IMR-90 (cell line): ENCODE measurements at regions not wholly inside any gene's neighbourhood (a gene's known extent, or its start where the extent isn't known, plus 50 kb on each side); places are given as distances from the start of the nearest gene placed in this dataset.

Source experiments
- ATAC-seq: fragments of 200-7000 bp; cut with Tn5 transposase; 2 replicates; pipeline ENCODE4 v1.9.1; 2020; ENCODE audit warnings: low read depth, mild to moderate bottlenecking, moderate library complexity
- BruUV-seq: library from RNA; stranded (reverse); fragments of 400-500 nt; replicated peaks from 2 replicates; lab custom pipeline; 2021; lab: Mats Ljungman, UMichigan
- CTCF ChIA-PET: fragments of 300-600 bp; formaldehyde crosslinking; extraction: SDS; loops from one replicate; lab custom pipeline; 2021; ENCODE audit warnings: antibody characterized with exemption; lab: Yijun Ruan, JAX
- POLR2A ChIA-PET: fragments of 300-600 bp; sonication (Branson Sonifier 250); formaldehyde crosslinking; loops from one replicate; lab custom pipeline; 2022; ENCODE audit warnings: antibody characterized with exemption; ENCODE audit not compliant: unreplicated experiment; lab: Charles Lee
- DNase-seq: peaks from one replicate; pipeline ENCODE4 v3.0.0; 2013
- H2AFZ ChIP-seq: replicated peaks from 2 replicates; pipeline ENCODE3; 2013; ENCODE audit warnings: low read length, mild to moderate bottlenecking; ENCODE audit not compliant: poor library complexity
- H2AK5ac ChIP-seq: 2 replicates; pipeline ENCODE4 v1.6.1; 2013; ENCODE audit warnings: low read depth, low read length, inconsistent platforms
- H2AK9ac ChIP-seq: replicated peaks from 2 replicates; pipeline ENCODE3; 2013; ENCODE audit warnings: mild to moderate bottlenecking, low read depth, low read length, moderate library complexity; ENCODE audit not compliant: poor library complexity
- H2BK120ac ChIP-seq: 2 replicates; pipeline ENCODE4 v1.6.1; 2013; ENCODE audit warnings: low read depth, low read length, inconsistent platforms
- H2BK15ac ChIP-seq: 3 replicates; pipeline ENCODE4 v1.6.1; 2013; ENCODE audit warnings: low read depth, low read length, inconsistent platforms
- H2BK20ac ChIP-seq: 2 replicates; pipeline ENCODE4 v1.6.1; 2013; ENCODE audit warnings: low read depth, mild to moderate bottlenecking, inconsistent platforms, low read length, moderate library complexity
- H2BK5ac ChIP-seq: 2 replicates; pipeline ENCODE4 v1.6.1; 2013; ENCODE audit warnings: mild to moderate bottlenecking, low read depth, low read length, inconsistent platforms; ENCODE audit not compliant: poor library complexity, severe bottlenecking
- H3K14ac ChIP-seq: replicated peaks from 2 replicates; pipeline ENCODE4 v1.6.1; 2013; ENCODE audit warnings: low read depth, low read length, inconsistent platforms
- H3K18ac ChIP-seq: 2 replicates; pipeline ENCODE4 v1.6.1; 2013; ENCODE audit warnings: low read depth, low read length, control low read depth
- H3K23ac ChIP-seq: 2 replicates; pipeline ENCODE4 v1.6.1; 2013; ENCODE audit warnings: low read depth, low read length, inconsistent platforms
- H3K27ac ChIP-seq: 2 replicates; pipeline ENCODE4 v1.5.1; 2013; ENCODE audit warnings: mild to moderate bottlenecking, control low read depth, low read length; ENCODE audit not compliant: insufficient read depth
- H3K27me3 ChIP-seq: 2 replicates; pipeline ENCODE4 v1.6.1; 2013; ENCODE audit warnings: low read length; ENCODE audit not compliant: control insufficient read depth, insufficient read depth
- H3K36me3 ChIP-seq: 2 replicates; pipeline ENCODE4 v1.6.1; 2013; ENCODE audit warnings: low read length, mixed read lengths; ENCODE audit not compliant: control insufficient read depth, insufficient read depth
- H3K4ac ChIP-seq: 2 replicates; pipeline ENCODE4 v1.6.1; 2013; ENCODE audit warnings: low read depth, low read length, inconsistent platforms
- H3K4me1 ChIP-seq: 2 replicates; pipeline ENCODE4 v1.6.1; 2013; ENCODE audit warnings: low read length, mixed read lengths; ENCODE audit not compliant: control insufficient read depth, insufficient read depth
- H3K4me2 ChIP-seq: 2 replicates; pipeline ENCODE4 v1.6.1; 2013; ENCODE audit warnings: low read depth, mild to moderate bottlenecking, control low read depth, low read length, moderate library complexity
- H3K4me3 ChIP-seq: 2 replicates; pipeline ENCODE4 v1.5.1; 2013; ENCODE audit warnings: low read depth, mild to moderate bottlenecking, control low read depth, low read length, moderate library complexity; ENCODE audit not compliant: insufficient read depth
- H3K56ac ChIP-seq: 2 replicates; pipeline ENCODE4 v1.6.1; 2013; ENCODE audit warnings: low read length, inconsistent platforms; ENCODE audit not compliant: insufficient read depth; ENCODE audit errors: extremely low read depth
- H3K79me1 ChIP-seq, 2 experiments: 2 replicates each; pipeline ENCODE4 v1.6.1; 2013; ENCODE audit warnings: low read length in 2 of 2, inconsistent platforms in 1 of 2, low read depth in 1 of 2
- H3K9ac ChIP-seq: 2 replicates; pipeline ENCODE4 v1.6.1; 2013; ENCODE audit warnings: low read depth, low read length, control low read depth
- H3K9me1 ChIP-seq: 2 replicates; pipeline ENCODE4 v1.6.1; 2013; ENCODE audit warnings: low read length, inconsistent platforms; ENCODE audit not compliant: insufficient read depth
- H3K9me3 ChIP-seq: 2 replicates; pipeline ENCODE4 v1.6.1; 2013; ENCODE audit warnings: low read length; ENCODE audit not compliant: control insufficient read depth, insufficient read depth
- H4K20me1 ChIP-seq: 2 replicates; pipeline ENCODE4 v1.6.1; 2013; ENCODE audit warnings: low read length, inconsistent platforms; ENCODE audit not compliant: insufficient read depth
- H4K5ac ChIP-seq: 2 replicates; pipeline ENCODE4 v1.6.1; 2013; ENCODE audit warnings: mild to moderate bottlenecking, low read depth, low read length, control low read depth
- H4K8ac ChIP-seq, 2 experiments: 2 replicates each; pipeline ENCODE4 v1.6.1; 2013; ENCODE audit warnings: low read depth in 2 of 2, low read length in 2 of 2, control low read depth in 1 of 2, inconsistent platforms in 1 of 2
- H4K91ac ChIP-seq: 2 replicates; pipeline ENCODE4 v1.6.1; 2013; ENCODE audit warnings: low read depth, low read length, inconsistent platforms; ENCODE audit not compliant: insufficient read depth
- CEBPB ChIP-seq: IDR thresholded peaks from 2 replicates; pipeline ENCODE4 v1.6.1; 2012; ENCODE audit warnings: low read depth, low read length, improper control_type of control experiment
- MAFK ChIP-seq: IDR thresholded peaks from 2 replicates; pipeline ENCODE4 v1.6.1; 2012; ENCODE audit warnings: low read depth, low read length, improper control_type of control experiment
- MXI1 ChIP-seq: IDR thresholded peaks from 2 replicates; pipeline ENCODE4 v1.6.1; 2012; ENCODE audit warnings: low read depth, mild to moderate bottlenecking, low read length, moderate library complexity, borderline replicate concordance
- POLR2A ChIP-seq: IDR thresholded peaks from 2 replicates; pipeline ENCODE4 v1.6.1; 2012; ENCODE audit warnings: mild to moderate bottlenecking, low read depth, low read length
- RFX5 ChIP-seq: IDR thresholded peaks from 2 replicates; pipeline ENCODE4 v1.8.0; 2012; ENCODE audit warnings: low read depth, mild to moderate bottlenecking, low read length, moderate library complexity
- USF2 ChIP-seq: fragments of 150-350 bp; IDR thresholded peaks from 2 replicates; pipeline ENCODE4 v1.6.1; 2017; ENCODE audit warnings: mild to moderate bottlenecking, antibody characterized with exemption, low read length, low read depth
- WGBS, 2 experiments: methylation state at CpG; one replicate each; pipeline versions ENCODE4 v1.1.5 to v1.1.7; 2013; ENCODE audit warnings: missing lambda C conversion rate in 2 of 2; ENCODE audit not compliant: insufficient read length in 1 of 2; ENCODE audit errors: extremely low coverage in 2 of 2; 5-methylcytosine and 5-hydroxymethylcytosine counted together
- dilution Hi-C: fragments of 300-500 bp; cut with HindIII; formaldehyde crosslinking; loops from one replicate; pipeline ENCODE4 v1.14.3; 2018; ENCODE audit warnings: low sequenced_read_pairs; ENCODE audit not compliant: unreplicated experiment
- in situ Hi-C: fragments of 300-500 bp; cut with MboI; formaldehyde crosslinking; loops from 3 replicates; pipeline ENCODE4 v1.14.3; 2019; ENCODE audit warnings: low sequenced_read_pairs, inconsistent platforms, mixed read lengths
- intact Hi-C: fragments of 100-400 bp; cut with micrococcal nuclease; formaldehyde crosslinking; loops from 2 replicates; pipeline ENCODE4 v1.10.0; 2022

- H2AFZ ChIP-seq: peak overlapping the region; percentile 58
- no peak overlapping the region for H3K4me3 ChIP-seq
- peak overlapping the region; percentile 76 for H3K27ac ChIP-seq
- intact Hi-C loops: loop anchor here (2.0 to 5.0 kb wide), 2 partner anchors 52 to 83 kb away; no protein-coding TSS in a partner anchor
- H4K20me1 ChIP-seq: no peaks in the 10 kb centered on the region; the same call in 1 of the 2 replicates
- peak overlapping the region; percentile 75; the same call in 1 of the 2 replicates for H4K5ac ChIP-seq
- H2BK20ac ChIP-seq: peak overlapping the region; percentile 76
- peak overlapping the region; percentile 89 for H2BK120ac ChIP-seq
- H3K14ac ChIP-seq: peak overlapping the region; percentile 46
- DNase-seq: peak; percentile 28
- dilution Hi-C loops: no loop called here
- no peaks in the 10 kb centered on the region for H3K9me3 ChIP-seq
- in situ Hi-C loops: no loop called here
- peak overlapping the region; percentile 66 for H2BK15ac ChIP-seq
- peak overlapping the region; percentile 66 to 87 for H4K8ac ChIP-seq
- H3K79me1 ChIP-seq: peaks cover 0 to 20% of the 10 kb centered on the region in 2 experiments; a peak in 2 of 4 replicates
- peak overlapping the region; percentile 98 for H3K4ac ChIP-seq
- peak overlapping the region; percentile 37 for H2AK9ac ChIP-seq
- no TSS peak for BruUV-seq
- H3K9ac ChIP-seq: peak overlapping the region; percentile 16; the same call in 1 of the 2 replicates
- POLR2A ChIA-PET: interaction anchor here (0.8 kb wide), 1 partner anchor 53 kb away, joined by 3 read pairs; no protein-coding TSS in a partner anchor
- no peak for ATAC-seq
- CTCF ChIA-PET: interaction anchor here (1.0 kb wide), 1 partner anchor 47 kb away, joined by 3 read pairs; no protein-coding TSS in a partner anchor
- H3K27me3 ChIP-seq: no peaks in the 10 kb centered on the region
- H2AK5ac ChIP-seq: peak overlapping the region; percentile 84
- WGBS, 2 experiments: 91% methylated on average over 5 of the region's 19 CpGs; no CpG with 5 or more reads in 1 of the 2 experiments
- no peaks in the 10 kb centered on the region for H3K36me3 ChIP-seq
- H3K56ac ChIP-seq: peak overlapping the region; percentile 56
- H3K18ac ChIP-seq: peak overlapping the region; percentile 66; the same call in 1 of the 2 replicates
- H3K9me1 ChIP-seq: peaks cover 24% of the 10 kb centered on the region
- peak overlapping the region; percentile 84 for H2BK5ac ChIP-seq
- peak overlapping the region; percentile 27 for H3K23ac ChIP-seq
- H3K4me1 ChIP-seq: peaks cover 24% of the 10 kb centered on the region
- peak overlapping the region; percentile 55; the same call in 1 of the 2 replicates for H3K4me2 ChIP-seq
- H4K91ac ChIP-seq: peak overlapping the region; percentile 89
- TF ChIP-seq USF2 (no peak), RFX5 (no peak), MXI1 (no peak), MAFK (no peak), CEBPB (no peak), POLR2A (peak; percentile 46; the same call in 1 of the 2 replicates)
Measured at GRCh38 chr16:86663685-86664521, 85.6 kb downstream of the FOXL1 start.
